ENCODE measurements at regions not wholly inside any gene's neighbourhood (a gene's known extent, or its start where the extent isn't known, plus 50 kb on each side); places are given as distances from the start of the nearest gene placed in this dataset.
"Not testable (repeated sequence)": the region's sequence is repeated elsewhere in the genome, so short reads cannot be mapped to it uniquely, and the experiment has no call there.

DNA sequence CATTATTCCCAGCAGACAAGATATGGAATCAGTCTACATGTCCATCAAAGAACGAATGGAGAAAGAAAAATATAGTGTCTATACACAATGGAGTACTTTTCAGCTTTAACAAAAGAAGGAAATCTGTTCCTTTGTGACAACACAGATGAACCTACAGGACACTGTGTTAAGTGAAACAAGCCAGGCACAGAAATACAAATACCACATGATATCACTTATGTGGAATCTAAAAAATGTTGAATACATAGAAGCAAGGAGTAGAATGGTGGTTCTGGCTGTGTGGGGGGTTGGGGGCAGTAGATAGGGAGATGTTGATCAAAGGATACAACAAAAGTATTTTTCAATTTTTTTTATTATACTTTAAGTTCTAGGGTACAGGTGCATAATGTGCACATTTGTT is 347.7 kb upstream of the MAP2 start:
- DNase-seq = no peak

GRCh38 chr2:209086761-209087160 is 337.1 kb upstream of the MAP2 start:
- DNase-seq = no peak

- DNase-seq = no peak
Measured at GRCh38 chr2:209091056-209091455, 332.8 kb upstream of the MAP2 start.

GRCh38 chr2:209094221-209094620 is 329.6 kb upstream of the MAP2 start:
- no peak for DNase-seq

DNA sequence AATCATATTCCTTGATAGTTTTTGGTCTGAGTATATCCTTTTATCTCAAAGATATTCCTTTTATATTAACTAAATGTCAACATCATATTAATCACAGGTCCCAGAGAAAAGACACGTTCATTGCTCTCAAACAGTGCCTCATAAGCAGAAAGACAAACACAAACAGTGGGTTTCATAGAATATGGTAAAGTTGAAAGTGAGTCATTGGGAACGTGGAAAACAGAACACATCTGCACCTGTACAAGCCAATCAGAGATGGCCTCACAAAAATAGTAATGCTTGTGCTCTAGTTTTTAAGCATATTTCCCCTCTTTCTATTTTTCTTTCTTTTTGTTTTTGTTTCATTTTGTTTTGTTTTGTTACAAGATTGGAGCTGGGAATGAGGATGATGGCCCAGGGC is 328.4 kb upstream of the MAP2 start:
- no peak for DNase-seq

DNA sequence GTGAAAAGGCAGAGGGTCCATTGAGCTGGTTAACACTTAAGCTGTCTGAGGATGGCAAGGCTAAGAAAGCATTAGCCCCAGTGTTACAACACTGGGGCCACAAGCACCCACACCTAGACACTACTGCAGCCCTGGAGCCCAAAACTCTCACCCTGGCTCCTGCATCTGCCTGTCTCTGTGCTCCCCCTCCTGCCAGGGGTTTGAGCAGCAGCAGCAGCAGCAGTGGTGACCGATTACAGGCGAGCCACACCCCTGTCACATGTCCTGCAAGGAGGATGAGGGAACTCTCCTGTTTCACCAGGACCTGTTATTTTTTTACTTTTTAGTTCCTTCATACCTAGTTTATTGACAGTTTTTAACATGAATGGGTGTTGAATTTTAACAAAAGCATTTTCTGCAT is 326.7 kb upstream of the MAP2 start:
- no peak for DNase-seq

GRCh38 chr2:209102319-209102718 is 321.5 kb upstream of the MAP2 start:
- DNase-seq = no peak

DNA sequence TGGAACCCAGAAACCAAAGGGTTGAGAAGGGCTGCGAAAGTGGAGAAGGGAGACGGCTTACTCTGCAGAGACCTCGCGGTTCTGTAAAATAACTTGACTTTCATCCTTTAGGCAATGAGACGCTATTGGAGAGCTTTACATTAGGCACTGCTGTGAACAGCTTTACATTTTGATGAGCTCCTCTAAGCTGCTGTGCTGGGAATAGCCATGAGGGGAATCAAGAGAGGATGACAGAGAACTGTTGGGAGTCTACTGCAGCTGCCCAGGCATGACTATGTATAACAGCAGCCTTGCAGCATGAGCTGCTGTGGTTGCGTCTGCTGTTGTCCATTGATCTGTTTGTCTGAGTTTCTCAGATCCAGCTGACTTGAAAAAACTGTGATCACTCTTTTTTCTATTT is 310.8 kb upstream of the MAP2 start:
- DNase-seq = no peak

DNA sequence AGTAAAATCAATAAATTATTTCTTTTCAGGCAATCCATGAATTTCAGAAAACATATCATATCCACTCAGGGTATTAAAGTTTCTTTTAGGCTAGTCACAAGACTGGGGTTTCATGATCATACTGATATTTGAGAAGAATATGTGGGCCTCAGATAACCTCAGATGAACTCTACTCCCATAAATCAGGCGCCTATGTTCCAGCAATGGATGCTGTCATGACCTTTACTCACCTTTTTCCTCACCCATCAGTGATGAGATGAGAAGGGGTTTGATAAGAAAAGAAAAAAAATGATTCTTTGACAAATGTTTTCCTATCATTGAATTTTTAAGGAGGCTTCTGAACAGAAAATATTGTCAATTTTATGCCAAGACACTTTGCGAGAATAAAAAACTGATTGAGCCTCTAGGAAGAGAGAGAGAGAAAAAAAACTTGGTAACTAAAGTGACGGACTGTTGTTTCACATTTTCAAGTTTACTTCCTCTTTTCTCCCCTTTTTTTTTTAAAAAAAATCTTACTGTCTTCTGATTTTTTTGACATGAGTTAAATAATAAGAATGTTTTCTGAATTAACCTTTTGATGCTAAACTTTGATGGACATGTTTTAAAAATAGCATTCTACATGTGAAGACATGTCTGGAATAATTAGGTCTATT is 309.1 kb upstream of the MAP2 start:
- DNase-seq = no peak

- no peak for DNase-seq
Measured at GRCh38 chr2:209121691-209122090, 302.2 kb upstream of the MAP2 start.

GRCh38 chr2:209125291-209125690 is 298.6 kb upstream of the MAP2 start:
- DNase-seq = no peak

DNA sequence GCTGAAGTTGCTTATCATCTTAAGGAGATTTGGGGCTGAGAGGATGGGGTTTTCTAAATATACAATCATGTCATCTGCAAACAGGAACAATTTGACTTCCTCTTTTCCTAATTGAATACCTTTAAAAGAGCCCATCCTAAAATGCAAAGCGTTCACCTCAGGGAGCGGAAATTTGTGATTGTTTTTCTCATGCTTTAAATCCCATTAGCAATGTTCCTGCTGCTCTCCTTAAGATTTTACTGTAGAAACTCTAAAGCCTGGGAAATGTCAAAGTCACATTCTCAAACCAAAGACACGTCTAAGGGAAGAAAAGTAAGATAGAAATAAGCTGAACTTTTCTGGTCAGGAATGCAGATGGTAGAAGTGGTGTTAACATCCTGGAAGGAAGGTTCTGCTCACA is 285.8 kb upstream of the MAP2 start:
- no peak for DNase-seq

DNA sequence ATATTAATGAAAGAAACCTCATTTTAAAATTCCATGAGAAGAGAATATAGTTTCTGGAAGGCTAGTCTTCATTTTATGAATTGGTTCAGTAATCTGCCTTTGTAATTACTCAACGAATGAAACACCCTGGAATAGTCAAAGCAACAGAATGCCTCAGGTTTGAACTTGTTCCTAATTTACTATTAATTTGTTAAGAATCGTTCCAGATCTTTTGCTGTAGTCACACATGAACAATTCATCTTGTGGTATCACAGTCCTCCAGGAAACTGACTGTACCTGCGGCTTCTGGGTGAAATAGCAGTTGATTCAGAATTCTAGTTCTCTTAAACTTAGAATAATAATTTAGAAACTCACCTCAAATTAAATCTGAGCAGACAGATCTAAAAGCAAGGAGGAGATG is 282.7 kb upstream of the MAP2 start:
- no peak for DNase-seq

DNA sequence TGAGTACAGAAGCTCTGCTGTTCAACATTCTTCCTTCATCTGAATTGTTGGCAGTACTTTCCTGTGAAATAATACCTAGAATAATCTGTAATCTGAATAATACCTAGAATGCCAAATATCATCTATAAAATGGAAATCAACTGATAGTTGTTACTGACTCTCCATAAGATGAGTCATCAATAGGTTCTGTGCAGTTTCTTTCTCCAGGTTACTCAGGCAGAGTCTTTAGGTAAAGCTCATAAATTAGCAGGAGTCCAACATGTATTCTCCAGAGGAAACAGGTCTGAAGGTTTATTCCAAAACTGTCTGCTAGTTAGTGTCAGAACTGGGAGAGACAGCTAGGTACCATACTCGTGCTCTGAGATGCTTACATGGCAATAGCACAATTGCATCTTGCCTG is 282.0 kb upstream of the MAP2 start:
- DNase-seq = no peak

GRCh38 chr2:209145220-209145691 is 278.6 kb upstream of the MAP2 start:
- not testable (repeated sequence) for DNase-seq

GRCh38 chr2:209145941-209146681 is 277.7 kb upstream of the MAP2 start:
- no peak for DNase-seq

DNA sequence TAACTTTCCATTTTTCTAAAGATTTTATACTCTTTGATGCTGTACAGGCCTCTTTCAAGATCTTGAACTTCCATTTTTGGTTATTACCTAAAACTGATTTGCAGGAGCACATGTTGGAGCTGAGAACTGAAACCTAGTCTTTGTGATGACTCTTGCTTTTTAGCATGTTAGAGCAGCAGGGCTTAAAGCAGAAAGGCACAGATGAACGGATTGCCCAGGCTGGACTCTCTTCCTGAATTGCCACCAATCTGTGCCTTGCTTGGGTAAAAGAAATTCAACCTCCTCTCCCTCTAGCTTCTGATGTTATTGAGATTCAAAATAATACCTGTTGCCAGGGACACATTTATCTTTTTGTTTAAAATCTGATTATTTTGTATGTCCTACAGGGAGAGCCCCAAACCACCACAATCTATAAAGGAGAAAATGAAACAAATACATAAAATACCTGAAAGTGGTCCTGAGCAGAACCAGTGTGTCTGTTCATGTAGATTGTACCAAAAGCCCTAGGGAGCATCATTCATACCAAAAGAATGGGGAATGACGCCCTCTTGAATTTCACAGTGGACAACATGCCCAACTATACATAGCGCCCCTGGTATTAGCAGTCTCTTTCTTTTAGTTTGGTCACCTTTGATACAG is 277.0 kb upstream of the MAP2 start:
- DNase-seq = no peak

GRCh38 chr2:209147981-209148380 is 275.9 kb upstream of the MAP2 start:
- no peak for DNase-seq

GRCh38 chr2:209160800-209161588 is 262.9 kb upstream of the MAP2 start:
- no peak for DNase-seq

- no peak for DNase-seq
Measured at GRCh38 chr2:209162129-209162528, 261.7 kb upstream of the MAP2 start.

DNA sequence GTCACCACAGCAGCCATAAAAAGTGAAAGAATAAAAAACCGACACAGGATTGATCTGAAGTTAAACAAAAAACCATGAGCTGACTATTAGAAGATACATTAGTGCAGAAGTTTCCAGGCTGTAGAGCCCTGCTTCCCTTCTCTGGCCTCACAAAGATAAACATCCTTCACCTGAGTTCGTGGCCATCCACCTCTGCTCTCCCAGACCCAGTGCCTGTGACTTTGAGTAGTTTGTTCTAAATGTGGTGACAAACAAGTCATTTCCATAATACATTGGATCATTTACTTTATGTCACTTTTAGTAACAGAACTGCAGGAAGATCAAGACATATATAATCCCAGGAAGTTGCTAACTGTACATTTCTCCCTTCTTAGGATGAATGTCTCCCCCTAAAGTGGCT is 241.9 kb upstream of the MAP2 start:
- no peak for DNase-seq

DNA sequence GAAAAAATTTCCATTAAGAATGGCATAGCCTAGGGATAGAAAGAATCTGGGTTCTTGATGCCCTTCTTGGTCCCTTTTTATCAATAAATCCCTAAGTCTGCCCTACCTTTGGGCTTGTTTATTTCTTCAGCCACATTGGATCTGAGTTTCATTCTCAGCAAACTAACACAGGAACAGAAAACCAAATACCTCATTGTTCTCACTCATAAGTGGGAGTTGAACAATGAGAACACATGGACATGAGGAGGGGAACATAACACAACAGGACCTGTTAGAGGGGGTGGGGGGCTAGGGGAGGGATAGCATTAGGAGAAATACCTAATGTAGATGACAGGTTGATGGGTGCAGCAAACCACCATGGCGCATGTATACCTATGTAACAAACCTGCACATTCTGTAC is 237.0 kb upstream of the MAP2 start:
- DNase-seq = not testable (repeated sequence)

DNA sequence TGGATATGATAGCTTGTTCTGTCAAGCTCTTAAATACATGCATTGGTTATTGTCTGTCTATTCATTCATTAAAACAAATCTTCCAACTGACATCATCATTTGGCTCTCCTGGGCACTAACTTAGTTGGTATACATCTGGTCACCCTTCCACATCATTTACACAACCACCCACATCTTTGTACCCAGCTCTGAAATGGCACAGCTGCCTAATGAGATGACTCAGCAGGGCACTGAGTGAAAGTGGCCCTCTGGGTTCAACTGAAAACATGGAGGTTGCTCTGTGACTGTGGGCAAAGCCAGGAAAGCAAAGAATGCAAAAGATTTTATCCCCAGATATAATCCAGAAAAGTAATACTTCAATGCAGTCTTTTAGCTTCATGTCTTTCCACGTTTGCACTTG is 234.0 kb upstream of the MAP2 start:
- DNase-seq = no peak

All from activated naive CD4-positive, alpha-beta T cell treated with Interleukin-2 at 50 U/mL for 16 hours (primary cell).